Upper lobe of right lung (tissue), 1 donor: ENCODE measurements at regions not wholly inside any gene's neighbourhood (a gene's known extent, or its start where the extent isn't known, plus 50 kb on each side); places are given as distances from the start of the nearest gene placed in this dataset.
"Not testable (repeated sequence)": the region's sequence is repeated elsewhere in the genome, so short reads cannot be mapped to it uniquely, and the experiment has no call there.

Experiments
- ATAC-seq: fragments of 200-7000 bp; cut with Tn5 transposase; one replicate; pipeline ENCODE4 v1.9.1; 2020; ENCODE audit warnings: mild to moderate bottlenecking, moderate library complexity
- DNase-seq: peaks from one replicate; pipeline ENCODE4 v3.0.0-alpha.2; 2020
- H3K27ac ChIP-seq: fragments of 200-600 bp; one replicate; pipeline ENCODE4 v1.8.0; 2022
- H3K27me3 ChIP-seq: fragments of 200-600 bp; one replicate; pipeline ENCODE4 v1.8.0; 2022; ENCODE audit warnings: mild to moderate bottlenecking
- H3K36me3 ChIP-seq: fragments of 200-600 bp; one replicate; pipeline ENCODE4 v1.8.0; 2022
- H3K4me1 ChIP-seq: fragments of 200-600 bp; one replicate; pipeline ENCODE4 v1.8.0; 2022
- H3K4me3 ChIP-seq: fragments of 200-600 bp; one replicate; pipeline ENCODE4 v1.8.0; 2022; ENCODE audit warnings: mild to moderate bottlenecking
- H3K9me3 ChIP-seq: fragments of 200-600 bp; one replicate; pipeline ENCODE4 v1.8.0; 2022
- intact Hi-C: fragments of 100-400 bp; cut with DNase I; formaldehyde crosslinking; loops from one replicate; pipeline ENCODE4 v1.11.0; 2022
- TF ChIP-seq, protein P1 (sequence below): fragments of 200-600 bp; IDR thresholded peaks from one replicate; pipeline ENCODE4 v1.8.0; 2022; ENCODE audit warnings: antibody characterized with exemption
- donor health status: DM: no; HTN: yes; CAD: no; lungs with severe emphysema.

DNA sequence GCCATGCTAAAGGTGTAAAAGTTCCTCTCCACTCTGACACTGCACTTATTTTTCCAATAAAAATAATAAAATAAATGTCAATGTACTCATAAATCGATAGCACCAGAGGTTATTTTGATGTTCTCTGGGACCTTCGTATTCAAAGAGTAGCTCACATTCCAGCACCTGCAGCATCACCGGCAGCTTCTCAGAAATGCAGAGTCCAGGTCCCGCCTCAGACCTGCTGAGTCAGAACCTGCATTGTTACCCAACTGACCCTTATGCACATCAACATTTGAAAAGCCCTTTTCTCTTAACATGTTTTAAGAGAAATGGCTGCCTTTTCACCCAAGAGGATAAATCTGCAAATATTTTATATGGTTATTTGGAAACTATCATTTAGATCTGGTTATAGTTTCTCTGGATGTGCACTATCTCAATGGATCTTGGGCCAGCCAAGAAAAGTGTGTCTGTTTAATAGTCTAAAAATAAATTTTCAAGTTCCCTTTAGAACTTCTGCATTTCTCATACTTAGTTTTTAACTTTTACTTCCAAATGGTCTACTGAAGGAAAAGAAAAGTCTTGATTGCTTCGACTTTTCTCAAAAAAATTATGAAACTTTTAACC lies 216.2 kb upstream of the PRDM1 start:
- H3K27me3 ChIP-seq = no peaks in the 10 kb centered on the region

DNA sequence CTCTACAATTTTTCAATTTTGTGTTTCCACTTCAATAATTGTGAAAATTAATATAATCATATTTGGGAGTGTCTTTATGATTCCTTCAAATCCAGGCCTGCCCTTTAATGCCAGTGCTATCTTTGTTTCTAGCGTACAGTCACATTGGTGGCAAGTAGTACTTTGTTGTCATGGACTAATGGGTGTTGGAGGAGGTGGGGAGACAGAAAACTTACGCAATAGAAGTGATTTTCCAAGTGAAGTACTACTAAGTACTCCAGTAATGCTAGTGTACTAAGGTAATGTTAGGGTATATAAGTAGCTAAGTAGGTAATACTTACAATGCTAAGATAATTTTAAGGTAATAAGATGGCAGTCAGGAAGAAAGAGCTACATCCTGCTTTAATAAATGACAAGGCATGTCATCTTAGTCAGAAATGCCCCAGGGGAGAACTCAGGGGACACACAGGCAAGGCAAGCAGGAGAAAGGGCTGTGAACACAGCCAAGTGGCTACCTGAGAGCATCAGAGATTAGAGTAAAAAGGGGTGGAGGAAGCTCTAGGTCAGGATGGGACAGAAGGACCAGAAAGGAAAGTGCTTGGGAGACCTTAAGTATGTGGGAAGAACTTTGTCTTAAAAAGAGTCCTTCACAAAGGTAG lies 217.2 kb upstream of the PRDM1 start:
- H3K4me3 ChIP-seq = no peak overlapping the region
- intact Hi-C loops = no loop called here

More for the DNA sequence above, 216.2 kb upstream of the PRDM1 start:
- intact Hi-C loops = no loop called here
- Histone ChIP-seq H3K9me3 (no peaks in the 10 kb centered on the region), H3K36me3 (no peaks in the 10 kb centered on the region), H3K4me3 (no peak overlapping the region), H3K27ac (no peak overlapping the region), H3K4me1 (peaks cover 7% of the 10 kb centered on the region)
- ATAC-seq (no peak), DNase-seq (no peak)
- TF ChIP-seq, protein P1, sequence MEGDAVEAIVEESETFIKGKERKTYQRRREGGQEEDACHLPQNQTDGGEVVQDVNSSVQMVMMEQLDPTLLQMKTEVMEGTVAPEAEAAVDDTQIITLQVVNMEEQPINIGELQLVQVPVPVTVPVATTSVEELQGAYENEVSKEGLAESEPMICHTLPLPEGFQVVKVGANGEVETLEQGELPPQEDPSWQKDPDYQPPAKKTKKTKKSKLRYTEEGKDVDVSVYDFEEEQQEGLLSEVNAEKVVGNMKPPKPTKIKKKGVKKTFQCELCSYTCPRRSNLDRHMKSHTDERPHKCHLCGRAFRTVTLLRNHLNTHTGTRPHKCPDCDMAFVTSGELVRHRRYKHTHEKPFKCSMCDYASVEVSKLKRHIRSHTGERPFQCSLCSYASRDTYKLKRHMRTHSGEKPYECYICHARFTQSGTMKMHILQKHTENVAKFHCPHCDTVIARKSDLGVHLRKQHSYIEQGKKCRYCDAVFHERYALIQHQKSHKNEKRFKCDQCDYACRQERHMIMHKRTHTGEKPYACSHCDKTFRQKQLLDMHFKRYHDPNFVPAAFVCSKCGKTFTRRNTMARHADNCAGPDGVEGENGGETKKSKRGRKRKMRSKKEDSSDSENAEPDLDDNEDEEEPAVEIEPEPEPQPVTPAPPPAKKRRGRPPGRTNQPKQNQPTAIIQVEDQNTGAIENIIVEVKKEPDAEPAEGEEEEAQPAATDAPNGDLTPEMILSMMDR = no peak

DNA sequence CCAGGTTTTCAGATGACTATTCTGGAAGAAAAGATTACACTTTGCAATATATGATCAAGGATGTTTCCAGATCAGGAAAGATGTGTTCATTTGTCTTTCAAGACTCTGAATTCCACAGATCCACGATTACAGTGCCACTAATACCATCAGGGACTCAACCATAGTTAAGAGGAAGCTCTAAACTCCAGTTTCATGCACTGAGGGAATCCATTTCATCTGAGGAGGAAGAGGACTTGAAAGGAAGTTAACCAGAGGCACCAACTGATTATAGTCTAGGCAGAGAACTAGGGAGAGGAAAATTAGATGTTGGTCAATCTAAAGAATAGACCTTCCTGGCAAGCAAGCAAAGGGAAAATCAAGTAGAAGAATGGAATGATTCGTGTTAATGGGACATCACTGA lies 218.3 kb upstream of the PRDM1 start:
- intact Hi-C loops = no loop called here
- no peak for ATAC-seq

More for the DNA sequence above, 217.2 kb upstream of the PRDM1 start:
- Histone ChIP-seq H3K9me3 (no peaks in the 10 kb centered on the region), H3K27ac (no peak overlapping the region), H3K36me3 (no peaks in the 10 kb centered on the region), H3K4me1 (peaks cover 7% of the 10 kb centered on the region), H3K27me3 (no peaks in the 10 kb centered on the region)
- TF ChIP-seq, protein P1 = no peak
- DNase-seq (no peak), ATAC-seq (peak; percentile 43)

DNA sequence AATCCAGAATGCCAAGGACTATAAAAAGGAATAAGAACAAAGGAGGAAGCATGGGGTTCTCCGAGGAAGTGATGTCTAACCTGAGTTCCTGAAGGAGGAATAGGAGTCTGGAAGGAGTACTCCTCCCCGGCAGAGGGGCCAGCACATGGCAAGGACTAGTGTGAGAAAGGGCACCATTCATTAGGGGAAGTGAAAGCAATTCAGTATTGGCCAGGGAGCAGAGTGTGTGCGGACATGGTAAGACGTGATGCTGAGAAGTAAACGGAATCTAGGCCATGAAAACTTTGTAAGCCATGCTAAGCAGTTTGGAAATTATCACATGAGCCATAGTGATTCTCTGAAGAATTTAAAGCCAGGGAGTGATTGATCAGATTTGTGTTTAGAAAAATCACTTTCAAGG lies 218.9 kb upstream of the PRDM1 start:
- H3K27me3 ChIP-seq = no peaks in the 10 kb centered on the region
- no peaks in the 10 kb centered on the region for H3K9me3 ChIP-seq
- ATAC-seq = peak; percentile 81
- H3K36me3 ChIP-seq = no peaks in the 10 kb centered on the region
- no peaks in the 10 kb centered on the region for H3K4me1 ChIP-seq
- no peak overlapping the region for H3K4me3 ChIP-seq
- TF ChIP-seq, protein P1 = no peak
- DNase-seq = no peak
- no peak overlapping the region for H3K27ac ChIP-seq
- intact Hi-C loops = no loop called here

More for the DNA sequence above, 218.3 kb upstream of the PRDM1 start:
- Histone ChIP-seq H3K27me3 (no peaks in the 10 kb centered on the region), H3K4me1 (peaks cover 2% of the 10 kb centered on the region), H3K27ac (no peak overlapping the region), H3K9me3 (no peaks in the 10 kb centered on the region), H3K4me3 (no peak overlapping the region), H3K36me3 (no peaks in the 10 kb centered on the region)
- no peak for DNase-seq
- TF ChIP-seq, protein P1 = no peak

DNA sequence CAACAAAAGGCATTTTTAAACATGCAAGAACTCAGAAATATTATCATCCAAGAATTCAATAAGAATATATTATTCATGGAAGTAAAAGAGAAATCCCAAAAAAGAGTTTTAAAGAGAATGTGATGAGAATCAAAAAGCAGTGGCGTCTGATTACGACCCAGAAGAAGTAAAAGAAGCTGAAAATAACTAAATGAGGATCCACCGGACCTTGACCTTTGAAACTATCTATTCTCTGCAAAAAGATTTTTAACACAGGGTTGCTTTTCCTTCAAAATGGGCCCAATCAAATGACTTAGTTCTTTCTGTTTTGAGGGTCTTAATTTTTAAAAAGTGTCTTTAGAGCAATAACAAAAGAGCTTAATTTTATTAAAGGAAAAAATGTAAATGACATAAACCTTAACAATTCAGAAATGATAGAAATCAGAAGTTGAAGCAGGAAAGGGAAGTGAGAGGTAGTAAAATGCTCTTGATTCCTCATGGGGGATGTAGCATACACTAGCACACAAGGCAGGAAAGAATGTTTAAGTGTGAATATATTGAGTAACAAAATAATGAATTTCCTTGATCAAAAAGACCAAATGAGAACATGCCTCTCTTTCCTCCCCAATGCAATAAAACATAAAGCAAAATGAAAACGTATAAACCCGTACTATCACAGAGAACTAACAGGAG lies 223.1 kb upstream of the PRDM1 start:
- intact Hi-C loops = no loop called here
- Histone ChIP-seq H3K4me1 (no peaks in the 10 kb centered on the region), H3K27me3 (no peaks in the 10 kb centered on the region), H3K4me3 (no peak overlapping the region), H3K9me3 (no peaks in the 10 kb centered on the region), H3K27ac (no peak overlapping the region), H3K36me3 (no peaks in the 10 kb centered on the region)
- no peak for ATAC-seq
- TF ChIP-seq, protein P1 = no peak
- DNase-seq = no peak

DNA sequence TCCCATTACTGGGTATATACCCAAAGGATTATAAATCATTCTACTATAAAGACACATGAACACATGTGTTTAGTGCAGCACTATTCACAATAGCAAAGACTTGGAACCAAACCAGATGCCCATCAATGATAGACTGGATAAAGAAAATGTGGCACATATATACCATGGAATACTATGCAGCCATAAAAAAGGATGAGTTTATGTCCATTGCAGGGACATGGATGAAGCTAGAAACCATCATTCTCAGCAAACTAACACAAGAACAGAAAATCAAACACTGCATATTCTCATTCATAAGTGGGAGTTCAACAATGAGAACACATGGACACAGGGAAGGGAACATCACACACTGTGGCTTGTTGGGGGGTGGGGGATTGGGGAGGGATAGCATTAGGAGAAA lies 225.2 kb upstream of the PRDM1 start:
- ATAC-seq = not testable (repeated sequence)

More for the DNA sequence above, 225.2 kb upstream of the PRDM1 start:
- DNase-seq, H3K27me3 ChIP-seq, H3K4me3 ChIP-seq, H3K9me3 ChIP-seq, intact Hi-C loops, H3K4me1 ChIP-seq, H3K36me3 ChIP-seq, H3K27ac ChIP-seq: not testable (repeated sequence)
